ENCODE measurements at regions not wholly inside any gene's neighbourhood (a gene's known extent, or its start where the extent isn't known, plus 50 kb on each side); places are given as distances from the start of the nearest gene placed in this dataset.

DNA sequence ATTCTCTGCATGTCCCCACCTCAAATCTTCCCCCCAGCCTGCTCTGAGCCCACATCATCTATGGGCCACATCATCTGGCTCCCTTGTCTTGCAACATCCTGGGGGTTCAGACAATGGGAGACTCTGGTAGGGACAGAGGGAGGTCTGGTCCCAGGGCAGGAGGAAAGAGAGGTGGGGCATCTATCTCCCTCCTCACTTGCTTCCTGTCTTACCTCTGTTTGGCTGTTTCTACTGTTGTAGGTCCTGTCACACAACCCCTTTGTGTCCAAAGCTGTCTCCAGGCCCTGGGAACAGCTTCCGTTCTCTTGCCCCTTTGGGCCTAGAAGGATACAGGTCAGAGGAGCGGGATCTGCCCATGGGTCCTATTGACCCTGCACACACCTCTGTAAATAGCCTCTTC lies 227.2 kb downstream of the NSG2 start:
- TF ChIP-seq, protein P1, sequence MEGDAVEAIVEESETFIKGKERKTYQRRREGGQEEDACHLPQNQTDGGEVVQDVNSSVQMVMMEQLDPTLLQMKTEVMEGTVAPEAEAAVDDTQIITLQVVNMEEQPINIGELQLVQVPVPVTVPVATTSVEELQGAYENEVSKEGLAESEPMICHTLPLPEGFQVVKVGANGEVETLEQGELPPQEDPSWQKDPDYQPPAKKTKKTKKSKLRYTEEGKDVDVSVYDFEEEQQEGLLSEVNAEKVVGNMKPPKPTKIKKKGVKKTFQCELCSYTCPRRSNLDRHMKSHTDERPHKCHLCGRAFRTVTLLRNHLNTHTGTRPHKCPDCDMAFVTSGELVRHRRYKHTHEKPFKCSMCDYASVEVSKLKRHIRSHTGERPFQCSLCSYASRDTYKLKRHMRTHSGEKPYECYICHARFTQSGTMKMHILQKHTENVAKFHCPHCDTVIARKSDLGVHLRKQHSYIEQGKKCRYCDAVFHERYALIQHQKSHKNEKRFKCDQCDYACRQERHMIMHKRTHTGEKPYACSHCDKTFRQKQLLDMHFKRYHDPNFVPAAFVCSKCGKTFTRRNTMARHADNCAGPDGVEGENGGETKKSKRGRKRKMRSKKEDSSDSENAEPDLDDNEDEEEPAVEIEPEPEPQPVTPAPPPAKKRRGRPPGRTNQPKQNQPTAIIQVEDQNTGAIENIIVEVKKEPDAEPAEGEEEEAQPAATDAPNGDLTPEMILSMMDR (IDR thresholded peaks at IDR 0.05 in 2 of 3, conservative IDR thresholded peaks at IDR 0.05 in 1 of 3; ENCODE audit: borderline replicate concordance in 1 of 3, insufficient read depth in 1 of 3, low read depth in 2 of 3, low read length in 2 of 3), result no peak
- TF ChIP-seq, protein P2, sequence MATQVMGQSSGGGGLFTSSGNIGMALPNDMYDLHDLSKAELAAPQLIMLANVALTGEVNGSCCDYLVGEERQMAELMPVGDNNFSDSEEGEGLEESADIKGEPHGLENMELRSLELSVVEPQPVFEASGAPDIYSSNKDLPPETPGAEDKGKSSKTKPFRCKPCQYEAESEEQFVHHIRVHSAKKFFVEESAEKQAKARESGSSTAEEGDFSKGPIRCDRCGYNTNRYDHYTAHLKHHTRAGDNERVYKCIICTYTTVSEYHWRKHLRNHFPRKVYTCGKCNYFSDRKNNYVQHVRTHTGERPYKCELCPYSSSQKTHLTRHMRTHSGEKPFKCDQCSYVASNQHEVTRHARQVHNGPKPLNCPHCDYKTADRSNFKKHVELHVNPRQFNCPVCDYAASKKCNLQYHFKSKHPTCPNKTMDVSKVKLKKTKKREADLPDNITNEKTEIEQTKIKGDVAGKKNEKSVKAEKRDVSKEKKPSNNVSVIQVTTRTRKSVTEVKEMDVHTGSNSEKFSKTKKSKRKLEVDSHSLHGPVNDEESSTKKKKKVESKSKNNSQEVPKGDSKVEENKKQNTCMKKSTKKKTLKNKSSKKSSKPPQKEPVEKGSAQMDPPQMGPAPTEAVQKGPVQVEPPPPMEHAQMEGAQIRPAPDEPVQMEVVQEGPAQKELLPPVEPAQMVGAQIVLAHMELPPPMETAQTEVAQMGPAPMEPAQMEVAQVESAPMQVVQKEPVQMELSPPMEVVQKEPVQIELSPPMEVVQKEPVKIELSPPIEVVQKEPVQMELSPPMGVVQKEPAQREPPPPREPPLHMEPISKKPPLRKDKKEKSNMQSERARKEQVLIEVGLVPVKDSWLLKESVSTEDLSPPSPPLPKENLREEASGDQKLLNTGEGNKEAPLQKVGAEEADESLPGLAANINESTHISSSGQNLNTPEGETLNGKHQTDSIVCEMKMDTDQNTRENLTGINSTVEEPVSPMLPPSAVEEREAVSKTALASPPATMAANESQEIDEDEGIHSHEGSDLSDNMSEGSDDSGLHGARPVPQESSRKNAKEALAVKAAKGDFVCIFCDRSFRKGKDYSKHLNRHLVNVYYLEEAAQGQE (IDR thresholded peaks at IDR 0.05; ENCODE audit: low read depth), result no peak
- TF ChIP-seq POLR2A (IDR thresholded peaks at IDR 0.05; ENCODE audit: borderline replicate concordance, extremely low read depth, insufficient read depth, insufficient read length) (no peak), MAX (IDR thresholded peaks at IDR 0.05) (no peak), EGR1 (IDR thresholded peaks at IDR 0.05; ENCODE audit: low read depth) (no peak), ZNF274 (IDR thresholded peaks at IDR 0.05; ENCODE audit: low read depth, low read length) (no peak), EZH2 (IDR thresholded peaks at IDR 0.05) (no peak), CBX3 (IDR thresholded peaks at IDR 0.05; ENCODE audit: low read depth) (no peak), POLR2AphosphoS5 (IDR thresholded peaks at IDR 0.05; ENCODE audit: low read depth, low read length) (no peak), CEBPB (IDR thresholded peaks at IDR 0.05; ENCODE audit: low read depth) (no peak), SP1 (IDR thresholded peaks at IDR 0.05; ENCODE audit: low read depth) (no peak), RAD21 (IDR thresholded peaks at IDR 0.05; ENCODE audit: low read depth) (no peak), SIN3A (IDR thresholded peaks at IDR 0.05; ENCODE audit: low read depth) (no peak)

All from HCT116 (cell line).